ENCODE measurements at regions not wholly inside any gene's neighbourhood (a gene's known extent, or its start where the extent isn't known, plus 50 kb on each side); places are given as distances from the start of the nearest gene placed in this dataset.

- DNase-seq, result no peak
These were observed 129.9 kb downstream of the SLC30A10 start for GRCh38 chr1:219798283-219799030.

- no peak for DNase-seq
These were observed 130.7 kb downstream of the SLC30A10 start for GRCh38 chr1:219797683-219798082.

GRCh38 chr1:219797009-219797408, 131.3 kb downstream of the SLC30A10 start:
- DNase-seq, result no peak

GRCh38 chr1:219795363-219795917, 132.9 kb downstream of the SLC30A10 start:
- DNase-seq, result no peak

- DNase-seq, result no peak
These were observed 134.1 kb downstream of the SLC30A10 start for GRCh38 chr1:219794085-219794743.

GRCh38 chr1:219792337-219793021, 135.9 kb downstream of the SLC30A10 start:
- peak; percentile 81 for DNase-seq

- DNase-seq, result no peak
These were observed 136.6 kb downstream of the SLC30A10 start for GRCh38 chr1:219791766-219792165.

GRCh38 chr1:219790834-219791615, 137.3 kb downstream of the SLC30A10 start:
- no peak for DNase-seq

GRCh38 chr1:219788700-219789099, 139.7 kb downstream of the SLC30A10 start:
- DNase-seq, result no peak

- DNase-seq, result no peak
These were observed 140.3 kb downstream of the SLC30A10 start for GRCh38 chr1:219788091-219788490.

- DNase-seq, result no peak
These were observed 143.5 kb downstream of the SLC30A10 start for GRCh38 chr1:219784660-219785381.

GRCh38 chr1:219783605-219784235, 144.6 kb downstream of the SLC30A10 start:
- DNase-seq, result no peak

- no peak for DNase-seq
These were observed 145.4 kb downstream of the SLC30A10 start for GRCh38 chr1:219782929-219783328.

- DNase-seq, result no peak
These were observed 146.0 kb downstream of the SLC30A10 start for GRCh38 chr1:219782311-219782710.

GRCh38 chr1:219781491-219781890, 146.9 kb downstream of the SLC30A10 start:
- DNase-seq, result no peak

GRCh38 chr1:219778793-219779369, 149.5 kb downstream of the SLC30A10 start:
- DNase-seq, result no peak

- no peak for DNase-seq
These were observed 150.2 kb downstream of the SLC30A10 start for GRCh38 chr1:219778110-219778509.

- DNase-seq, result no peak
These were observed 154.0 kb downstream of the SLC30A10 start for GRCh38 chr1:219774386-219774785.

- no peak for DNase-seq
These were observed 154.6 kb downstream of the SLC30A10 start for GRCh38 chr1:219773775-219774174.

- no peak for DNase-seq
These were observed 155.2 kb downstream of the SLC30A10 start for GRCh38 chr1:219773110-219773509.
